ENCODE measurements at regions not wholly inside any gene's neighbourhood (a gene's known extent, or its start where the extent isn't known, plus 50 kb on each side); places are given as distances from the start of the nearest gene placed in this dataset.
"Not testable (repeated sequence)": the region's sequence is repeated elsewhere in the genome, so short reads cannot be mapped to it uniquely, and the experiment has no call there.

GRCh38 chr5:87010736-87011135 is 256.9 kb upstream of the RASA1 start:
- ATAC-seq: peak; percentile 37
- no peak for DNase-seq (ENCODE audit: missing footprints)
- intact Hi-C loops (cut with DNase I): loop anchor here (5.0 kb wide), 2 partner anchors 38 to 128 kb away; no protein-coding TSS in a partner anchor

DNA sequence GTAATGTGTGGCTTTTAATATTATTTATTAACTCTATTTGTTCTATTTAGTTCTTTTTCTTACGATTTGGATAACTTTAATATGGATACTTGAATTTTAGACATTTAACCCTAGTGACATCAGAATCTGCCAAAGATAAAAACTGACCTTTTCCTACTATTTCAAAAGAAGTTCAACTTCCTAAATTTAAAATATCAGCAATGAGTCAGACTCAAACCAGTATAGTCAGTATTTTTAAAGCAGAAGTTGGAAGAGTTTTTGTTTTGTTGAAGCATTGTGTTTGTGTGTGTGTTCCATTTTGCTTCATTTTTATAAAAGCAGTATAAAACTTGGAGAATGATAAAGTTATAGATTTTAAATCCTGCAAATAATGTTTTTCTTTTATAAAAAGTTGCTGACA is 251.8 kb upstream of the RASA1 start:
- ATAC-seq (no peak), DNase-seq (ENCODE audit: missing footprints) (no peak)
- intact Hi-C loops (cut with DNase I): no loop called here

- no peak for DNase-seq (ENCODE audit: missing footprints)
Measured at GRCh38 chr5:87020099-87020934, 247.4 kb upstream of the RASA1 start.

GRCh38 chr5:87022415-87022814 is 245.3 kb upstream of the RASA1 start:
- intact Hi-C loops (cut with DNase I): no loop called here
- no peak for ATAC-seq
- no peak for DNase-seq (ENCODE audit: missing footprints)

More at GRCh38 chr5:87020099-87020934, 247.4 kb upstream of the RASA1 start:
- intact Hi-C loops (cut with DNase I): no loop called here
- peak; percentile 83 for ATAC-seq

DNA sequence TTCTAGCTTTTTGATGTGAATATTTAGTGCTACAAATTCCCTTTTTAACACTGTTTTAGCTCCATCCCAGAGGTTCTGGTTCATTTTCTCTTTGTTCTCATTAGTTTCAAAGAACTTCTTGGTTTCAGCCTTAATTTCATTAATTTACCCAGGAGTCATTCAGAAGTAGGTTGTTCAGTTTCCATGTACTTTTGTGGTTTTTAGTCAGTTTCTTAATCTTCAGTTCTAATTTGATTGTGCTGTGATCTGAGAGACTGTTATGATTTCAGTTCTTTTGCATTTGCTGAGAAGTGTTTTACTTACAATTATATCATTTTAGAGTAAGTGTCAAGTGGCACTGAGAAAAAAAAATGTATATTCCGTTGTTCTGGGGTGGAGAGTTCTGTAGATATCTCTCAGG is 240.1 kb upstream of the RASA1 start:
- intact Hi-C loops (cut with DNase I): no loop called here
- ATAC-seq: no peak
- no peak for DNase-seq (ENCODE audit: missing footprints)

GRCh38 chr5:87029951-87030350 is 237.7 kb upstream of the RASA1 start:
- intact Hi-C loops (cut with DNase I): no loop called here
- ATAC-seq (no peak), DNase-seq (ENCODE audit: missing footprints) (no peak)

GRCh38 chr5:87030699-87031098 is 237.0 kb upstream of the RASA1 start:
- DNase-seq (ENCODE audit: missing footprints): no peak
- no peak for ATAC-seq
- intact Hi-C loops (cut with DNase I): no loop called here

GRCh38 chr5:87034557-87034956 is 233.1 kb upstream of the RASA1 start:
- no peak for DNase-seq (ENCODE audit: missing footprints)
- no peak for ATAC-seq
- intact Hi-C loops (cut with DNase I): no loop called here

GRCh38 chr5:87042554-87042953 is 225.1 kb upstream of the RASA1 start:
- ATAC-seq: no peak
- no peak for DNase-seq (ENCODE audit: missing footprints)
- intact Hi-C loops (cut with DNase I): no loop called here

- no peak for DNase-seq (ENCODE audit: missing footprints)
- intact Hi-C loops (cut with DNase I): no loop called here
- no peak for ATAC-seq
Measured at GRCh38 chr5:87048156-87048555, 219.5 kb upstream of the RASA1 start.

DNA sequence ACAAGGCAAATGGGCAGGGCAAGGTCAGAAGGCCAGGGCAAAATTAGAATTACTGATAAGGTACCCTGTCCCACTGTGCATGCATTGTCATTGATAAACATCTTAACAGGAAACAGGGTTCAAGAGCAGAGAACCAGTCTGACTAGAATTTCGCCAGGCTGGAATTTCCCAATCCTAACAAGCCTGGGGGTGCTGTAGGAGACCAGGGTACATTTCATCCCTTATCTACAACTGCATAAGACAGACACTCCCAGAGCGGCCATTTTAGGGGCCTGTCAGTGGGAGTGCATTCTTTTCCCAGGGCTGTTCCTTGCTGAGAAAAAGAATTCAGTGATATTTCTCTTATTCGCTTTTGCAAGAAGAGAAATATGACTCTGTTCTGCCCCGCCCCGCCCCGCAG is 218.7 kb upstream of the RASA1 start:
- DNase-seq (ENCODE audit: missing footprints); ATAC-seq; intact Hi-C loops (cut with DNase I): not testable (repeated sequence)

DNA sequence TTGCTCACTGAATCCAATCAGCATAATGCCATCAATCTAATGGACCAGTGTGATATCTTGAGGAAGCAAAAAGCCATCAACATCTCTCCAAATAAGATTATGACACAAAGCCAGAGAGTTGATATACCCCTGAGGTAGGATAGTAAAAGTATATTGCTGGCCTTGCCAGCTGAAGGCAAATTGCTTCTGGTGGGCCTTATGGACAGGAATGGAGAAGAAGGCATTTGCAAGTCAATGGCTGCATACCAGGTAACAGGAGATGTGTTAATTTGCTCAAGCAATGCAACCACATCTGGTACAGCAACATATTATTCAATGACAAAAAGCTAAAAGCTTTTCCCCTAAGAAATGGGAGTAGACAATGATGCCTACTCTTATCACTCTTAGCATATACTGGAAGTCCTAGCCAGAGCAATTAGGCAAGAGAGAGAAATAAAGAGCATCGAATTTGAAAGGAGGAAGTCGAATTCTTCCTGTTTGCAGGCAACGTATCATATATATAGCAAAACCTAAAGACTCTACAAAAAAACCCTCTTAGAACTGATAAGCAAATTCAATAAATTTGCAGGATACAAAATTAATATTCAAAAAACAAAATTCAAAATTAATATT is 216.1 kb upstream of the RASA1 start:
- intact Hi-C loops (cut with DNase I): no loop called here
- ATAC-seq: no peak
- no peak for DNase-seq (ENCODE audit: missing footprints)

GRCh38 chr5:87053146-87053545 is 214.5 kb upstream of the RASA1 start:
- DNase-seq (ENCODE audit: missing footprints) (no peak), ATAC-seq (no peak)
- intact Hi-C loops (cut with DNase I): no loop called here

DNA sequence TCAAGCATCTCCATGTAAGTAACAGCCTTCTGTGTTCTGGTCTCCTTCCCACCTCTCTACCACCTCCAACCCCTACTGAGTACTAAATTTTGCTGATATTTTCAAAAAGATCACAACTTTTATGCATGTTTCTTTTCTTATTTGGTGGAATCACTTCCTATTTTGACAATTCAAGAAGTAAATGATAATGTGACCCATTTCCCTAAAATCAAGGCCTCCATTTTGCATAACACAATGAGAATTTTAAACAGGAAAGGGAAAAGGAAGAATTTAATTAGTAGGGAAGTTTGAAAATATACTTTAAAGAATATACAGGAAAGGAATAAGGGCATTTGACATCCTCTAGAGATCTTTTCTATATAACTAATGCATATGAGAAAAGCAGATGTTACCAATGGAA is 212.9 kb upstream of the RASA1 start:
- no peak for DNase-seq (ENCODE audit: missing footprints)
- no peak for ATAC-seq
- intact Hi-C loops (cut with DNase I): no loop called here

DNA sequence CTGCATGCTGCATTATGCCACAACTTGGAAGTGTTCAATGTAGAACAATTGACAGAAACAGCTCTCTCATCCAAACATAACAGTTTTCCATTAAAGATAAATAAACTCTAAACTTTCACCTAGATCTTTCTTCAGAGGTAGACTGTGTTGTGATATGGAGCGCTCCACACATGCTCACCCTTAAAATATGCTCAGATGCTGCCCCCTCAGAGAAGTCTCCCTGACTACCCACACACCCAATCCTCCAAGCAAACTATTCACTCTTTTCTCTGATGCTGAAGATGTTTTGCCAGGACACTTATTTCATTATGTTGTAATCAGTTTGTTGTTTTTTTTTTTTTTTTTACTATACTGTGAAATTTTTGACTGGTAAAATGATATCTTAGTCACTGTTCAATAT is 206.6 kb upstream of the RASA1 start:
- ATAC-seq (no peak), DNase-seq (ENCODE audit: missing footprints) (no peak)
- intact Hi-C loops (cut with DNase I): loop anchor here (10.0 kb wide), 1 partner anchor 344 kb away; no protein-coding TSS in a partner anchor

DNA sequence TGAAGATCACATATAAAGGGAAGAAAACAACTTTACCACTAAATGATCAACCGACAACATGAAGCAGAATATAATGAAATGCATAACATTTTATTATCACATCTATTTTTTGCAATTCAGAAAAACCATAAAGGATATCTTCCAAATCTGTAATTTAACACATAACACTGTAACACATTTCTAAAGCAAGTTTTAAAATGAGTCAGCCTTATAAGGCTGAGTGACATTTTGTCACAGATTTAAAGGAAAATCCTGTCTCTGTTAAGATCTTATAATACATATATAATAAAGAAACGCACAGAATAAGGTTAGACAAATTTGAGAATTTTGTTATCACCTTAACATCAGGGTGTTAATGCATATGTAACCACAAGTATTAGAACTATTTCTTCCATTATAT is 198.4 kb upstream of the RASA1 start:
- intact Hi-C loops (cut with DNase I): loop anchor here (10.0 kb wide), 1 partner anchor 335 kb away; no protein-coding TSS in a partner anchor
- DNase-seq (ENCODE audit: missing footprints): no peak

DNA sequence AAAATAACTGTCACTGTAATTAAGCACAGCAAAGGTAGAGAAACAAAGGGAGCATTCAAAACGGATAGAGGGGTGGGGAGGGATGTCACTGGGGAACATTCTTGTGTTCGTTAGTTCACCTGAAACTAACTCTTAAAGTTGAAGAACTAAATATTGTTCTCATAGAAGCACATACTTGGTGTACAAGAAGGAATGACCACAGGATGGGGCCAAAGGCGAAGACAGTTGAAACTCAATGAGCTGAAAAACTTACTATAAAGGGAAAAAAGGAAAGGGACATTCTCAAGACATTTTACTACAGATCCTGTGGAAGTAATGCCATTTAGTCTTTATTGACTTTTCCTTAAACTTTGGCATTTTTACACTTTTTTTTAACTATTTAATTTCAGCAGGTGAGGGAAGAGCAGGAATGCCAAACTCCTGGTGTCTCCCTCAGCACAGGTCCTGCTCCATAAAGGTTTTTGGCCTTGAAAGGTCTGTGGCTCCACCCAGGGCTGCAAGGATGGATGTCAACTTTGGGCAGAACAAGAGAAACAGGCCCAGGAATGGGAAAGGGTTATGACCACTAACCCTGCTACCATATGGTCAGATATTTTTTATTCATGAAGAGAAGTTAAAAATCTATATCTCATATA is 197.6 kb upstream of the RASA1 start:
- intact Hi-C loops (cut with DNase I): loop anchor here (10.0 kb wide), 1 partner anchor 335 kb away; no protein-coding TSS in a partner anchor
- ATAC-seq: peak; percentile 50
- DNase-seq (ENCODE audit: missing footprints): no peak

More for the DNA sequence above, 198.4 kb upstream of the RASA1 start:
- no peak for ATAC-seq

DNA sequence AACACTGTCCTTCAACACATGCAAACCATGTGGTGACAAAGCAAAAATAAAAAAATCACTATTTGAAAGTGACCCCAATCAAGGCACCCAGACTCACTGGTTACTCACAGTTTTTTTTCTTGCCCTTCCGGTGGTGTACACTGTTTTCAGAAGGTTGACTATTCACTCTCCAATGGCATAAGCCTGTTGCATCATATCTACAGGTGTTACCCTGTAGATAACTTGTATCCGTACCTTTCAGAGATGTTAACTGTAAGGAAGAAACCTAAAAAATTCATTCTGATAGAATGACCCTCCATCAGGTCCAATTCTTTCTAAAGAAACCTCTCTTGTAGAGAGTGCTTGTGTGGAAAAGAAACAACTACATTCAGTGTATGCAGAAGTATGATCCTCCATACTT is 193.6 kb upstream of the RASA1 start:
- intact Hi-C loops (cut with DNase I): no loop called here
- DNase-seq (ENCODE audit: missing footprints): no peak

GRCh38 chr5:87074934-87075541 is 192.6 kb upstream of the RASA1 start:
- intact Hi-C loops (cut with DNase I): no loop called here
- ATAC-seq (no peak), DNase-seq (ENCODE audit: missing footprints) (no peak)

More for the DNA sequence above, 193.6 kb upstream of the RASA1 start:
- ATAC-seq: no peak
